GM21529 (cell line): ENCODE measurements at regions not wholly inside any gene's neighbourhood (a gene's known extent, or its start where the extent isn't known, plus 50 kb on each side); places are given as distances from the start of the nearest gene placed in this dataset.

Experiments used
- ATAC-seq: cut with Tn5 transposase; IDR thresholded peaks from one replicate; pipeline ENCODE4 v1.9.1; 2021; ENCODE audit not compliant: unreplicated experiment

DNA sequence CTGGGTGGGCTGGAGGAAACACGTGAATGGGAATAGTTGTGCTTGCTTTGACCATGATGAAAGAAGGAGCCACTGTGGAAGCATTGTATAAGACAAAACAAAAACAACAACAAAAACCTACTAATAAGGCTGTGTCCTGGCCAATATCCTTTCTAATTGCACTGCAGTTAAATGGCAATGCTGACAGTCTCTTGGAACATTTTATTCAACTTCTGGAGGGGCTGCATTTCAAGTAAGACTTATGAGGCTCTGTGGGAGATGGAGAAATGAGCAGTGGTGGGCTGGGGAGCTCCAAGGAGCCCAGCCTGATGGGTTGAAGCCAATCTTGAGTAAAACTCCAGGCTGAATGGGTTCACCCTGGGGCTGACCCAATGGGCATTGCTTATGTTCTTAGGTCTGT, 99.8 kb upstream of the ROPN1 start:
- ATAC-seq, result no peak

DNA sequence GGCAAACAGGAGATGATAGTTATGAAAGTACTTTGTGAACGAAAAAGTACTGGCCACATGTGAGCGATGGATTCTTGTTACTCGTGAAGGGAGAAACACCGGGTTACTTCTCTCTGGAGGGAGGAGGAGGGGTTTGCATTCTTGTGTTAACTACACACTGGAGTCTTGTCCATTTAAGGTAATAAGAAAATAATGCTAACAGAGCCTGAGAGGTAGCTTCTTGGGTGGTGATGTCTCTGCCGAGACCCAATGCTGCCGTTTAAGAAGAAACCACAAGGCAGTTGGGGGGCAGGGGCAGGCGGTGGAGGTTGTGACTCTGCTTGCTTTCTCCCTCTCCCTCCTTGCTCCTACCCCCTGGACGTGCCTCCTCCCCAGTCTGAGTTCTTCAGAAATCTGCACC, 100.9 kb upstream of the ROPN1 start:
- no peak for ATAC-seq

DNA sequence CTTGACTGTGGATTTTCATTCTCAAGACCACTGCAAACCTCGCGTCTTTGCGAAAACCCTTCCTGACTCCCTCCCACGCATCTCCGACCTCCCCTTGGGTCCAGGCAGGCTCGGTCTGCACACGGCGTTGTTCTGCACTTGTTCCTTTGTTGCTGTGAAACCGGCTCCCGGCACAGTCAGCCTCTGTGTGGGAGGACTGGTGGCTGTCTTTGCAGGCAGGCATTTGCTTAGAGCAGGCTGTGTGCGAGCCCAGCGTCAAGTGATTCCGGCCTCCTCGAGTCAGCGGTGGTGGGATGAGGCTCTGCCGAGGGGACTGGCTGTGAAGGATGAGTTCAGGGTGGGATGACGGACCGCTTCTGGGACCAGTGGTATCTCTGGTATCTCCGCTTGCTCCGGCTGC, 102.6 kb upstream of the ROPN1 start:
- ATAC-seq, result no peak

DNA sequence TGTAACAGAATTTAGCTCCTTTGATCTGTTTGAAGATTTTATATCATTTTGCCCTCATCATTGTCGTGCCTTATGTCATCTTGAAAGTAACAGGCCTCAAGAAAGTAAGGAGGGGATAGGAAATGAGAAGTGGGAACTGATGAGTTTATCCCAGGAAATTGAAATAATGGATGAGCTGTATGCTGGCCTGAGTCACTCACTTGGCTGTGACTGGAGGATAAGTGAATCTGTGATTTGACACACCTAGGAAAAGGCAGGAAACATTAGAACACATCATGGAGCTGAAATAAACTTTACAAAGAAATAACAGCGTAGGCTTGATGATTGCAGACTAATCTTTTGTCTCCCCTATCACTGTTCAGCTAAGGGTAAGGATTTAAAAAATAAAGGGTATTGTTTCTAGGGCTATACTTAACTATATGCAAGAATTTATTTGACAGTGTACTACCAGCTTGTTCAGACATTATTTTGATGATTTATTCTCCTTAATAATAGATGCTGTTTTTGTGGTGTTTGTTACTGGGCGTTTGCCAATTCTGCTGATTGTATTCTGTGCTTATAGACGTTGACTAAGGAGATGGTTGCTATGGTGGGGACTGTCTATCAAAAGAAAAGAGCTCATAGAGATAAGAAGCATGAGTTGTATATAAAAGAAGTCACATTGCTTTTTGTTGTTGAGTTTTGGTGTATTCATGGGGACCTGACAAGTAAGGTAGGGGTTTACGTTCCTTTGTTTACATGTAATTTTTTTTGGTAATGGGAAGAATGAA, 105.6 kb upstream of the ROPN1 start:
- ATAC-seq, result no peak

DNA sequence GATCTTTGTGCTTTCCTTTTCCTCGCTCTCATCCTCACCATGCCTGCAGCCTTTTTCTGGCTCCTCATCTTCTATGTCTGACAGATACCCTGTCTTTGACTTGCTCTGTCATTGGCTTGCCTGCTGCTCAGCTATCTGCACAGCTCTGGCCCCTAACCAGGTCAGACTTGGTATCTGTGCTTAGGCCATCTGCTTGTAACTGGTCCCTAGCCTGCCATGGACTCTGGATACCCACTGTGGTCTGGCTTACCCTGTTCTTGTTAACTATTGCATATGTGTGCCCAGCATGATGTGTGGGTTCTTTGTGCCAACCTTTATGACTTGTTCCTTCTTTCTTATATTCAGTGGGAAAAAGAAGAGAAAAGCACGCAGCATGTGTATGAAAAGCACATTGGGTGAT, 109.7 kb upstream of the ROPN1 start:
- no peak for ATAC-seq

DNA sequence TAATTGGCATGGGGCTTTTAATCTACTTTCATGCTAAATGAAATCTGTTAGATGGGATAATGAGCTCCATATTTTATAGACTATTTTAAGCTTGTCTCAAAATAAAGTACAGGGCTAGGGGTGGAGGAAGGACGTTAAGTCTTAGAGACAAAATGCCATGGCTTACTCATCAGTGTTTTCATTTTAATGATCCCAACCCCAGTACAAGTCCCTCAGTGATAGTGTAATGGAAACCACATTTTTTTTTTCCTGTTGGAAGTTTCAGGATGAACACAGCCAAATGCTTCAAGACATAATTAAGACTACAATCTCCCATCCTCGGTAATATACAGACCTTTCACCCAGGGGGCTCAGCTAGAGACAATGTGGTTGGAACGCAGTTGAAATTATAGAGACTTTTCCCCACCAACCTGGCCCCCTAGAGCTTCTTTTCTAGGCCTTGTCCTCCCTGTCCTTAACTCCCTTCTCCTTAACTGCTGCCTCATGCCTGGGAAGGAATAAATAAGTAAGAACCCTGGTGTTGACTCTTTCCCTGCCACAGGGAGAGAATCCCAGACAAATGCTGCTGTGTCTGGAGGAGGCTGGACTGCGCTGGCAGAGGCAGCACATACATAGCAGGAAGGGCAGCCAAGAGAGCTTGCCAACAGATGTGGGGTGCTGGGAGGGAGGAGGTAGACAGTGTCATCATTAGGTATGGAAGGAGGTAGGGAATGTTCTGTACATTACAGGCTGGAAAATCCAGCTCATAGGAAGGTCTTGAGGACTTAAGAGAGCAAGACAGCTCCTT, 115.4 kb upstream of the ROPN1 start:
- no peak for ATAC-seq

DNA sequence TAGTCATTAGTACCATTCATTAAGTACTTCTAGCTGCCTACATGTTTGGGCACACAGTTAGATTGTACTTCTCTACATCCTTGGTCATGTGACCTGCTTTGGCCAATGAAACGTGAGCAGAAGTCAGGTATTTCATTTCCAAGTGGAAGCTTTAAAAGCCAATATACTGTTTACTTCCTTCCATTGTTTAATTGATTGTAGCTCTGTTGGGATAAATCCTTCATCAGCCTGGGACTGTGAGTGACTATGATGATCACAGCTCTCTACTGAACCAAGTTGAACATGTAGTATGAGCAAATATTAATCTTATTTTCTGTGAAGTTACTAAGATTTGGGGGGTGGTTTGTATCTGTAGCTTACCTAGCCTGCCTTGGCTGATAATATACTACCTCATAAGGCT, 116.5 kb upstream of the ROPN1 start:
- no peak for ATAC-seq

DNA sequence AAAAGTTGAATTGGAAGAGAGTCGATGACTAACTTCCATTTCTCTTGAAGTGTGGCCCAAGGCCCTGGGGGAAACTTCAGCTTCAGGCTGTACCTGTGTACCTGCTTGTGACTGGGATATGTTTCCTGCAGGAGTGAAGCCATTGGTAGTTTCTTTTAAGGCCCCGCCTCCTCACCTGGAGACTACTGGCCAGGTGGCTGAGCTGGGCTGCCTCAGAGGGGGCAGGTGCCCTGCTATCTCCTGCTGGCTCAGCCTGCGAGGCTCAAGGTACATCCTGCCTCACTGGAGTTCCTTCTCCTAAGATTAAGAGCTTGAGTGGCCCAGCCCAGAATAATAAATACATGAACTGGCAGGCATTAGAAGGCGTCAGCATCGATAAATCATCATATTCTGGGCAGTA, 121.6 kb upstream of the ROPN1 start:
- ATAC-seq, result no peak

DNA sequence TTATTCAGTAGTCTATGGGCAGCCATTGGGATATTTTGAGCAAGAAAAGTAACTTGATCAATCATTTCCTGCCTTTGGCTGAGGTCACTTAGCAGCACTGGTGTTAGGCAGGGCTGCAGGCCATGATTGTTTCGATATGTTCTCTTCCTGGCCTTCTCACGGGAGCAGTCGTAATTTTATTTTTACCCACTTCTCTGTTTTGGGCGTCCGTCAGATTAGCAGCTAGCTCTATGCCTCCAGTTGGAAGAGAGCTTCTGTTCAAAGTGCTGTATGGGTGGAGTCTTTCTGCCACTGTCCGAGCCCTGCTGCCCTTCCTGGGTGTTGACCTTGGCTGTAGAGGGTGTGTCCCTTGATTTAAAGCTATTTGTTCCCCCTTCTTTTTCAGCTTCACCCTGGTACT, 123.4 kb upstream of the ROPN1 start:
- no peak for ATAC-seq

DNA sequence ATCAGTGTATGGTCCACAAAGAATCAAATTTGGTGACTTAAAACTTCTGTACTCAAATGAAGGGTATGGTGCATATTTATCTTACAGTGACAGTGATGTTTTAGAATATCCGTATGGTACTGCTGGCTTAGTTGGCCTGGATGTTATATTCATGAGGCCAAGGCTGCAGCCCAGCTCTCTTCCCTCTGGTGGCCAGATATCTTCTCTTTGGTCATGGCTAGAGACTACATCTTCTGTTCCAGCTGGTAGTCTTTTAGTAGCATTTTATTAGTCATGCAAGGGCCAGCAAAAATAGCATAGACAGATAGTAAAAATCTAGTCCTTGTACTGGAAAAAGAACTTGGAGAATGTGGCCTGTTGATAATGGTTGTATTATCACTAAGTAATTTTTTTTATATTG, 124.0 kb upstream of the ROPN1 start:
- ATAC-seq, result no peak

DNA sequence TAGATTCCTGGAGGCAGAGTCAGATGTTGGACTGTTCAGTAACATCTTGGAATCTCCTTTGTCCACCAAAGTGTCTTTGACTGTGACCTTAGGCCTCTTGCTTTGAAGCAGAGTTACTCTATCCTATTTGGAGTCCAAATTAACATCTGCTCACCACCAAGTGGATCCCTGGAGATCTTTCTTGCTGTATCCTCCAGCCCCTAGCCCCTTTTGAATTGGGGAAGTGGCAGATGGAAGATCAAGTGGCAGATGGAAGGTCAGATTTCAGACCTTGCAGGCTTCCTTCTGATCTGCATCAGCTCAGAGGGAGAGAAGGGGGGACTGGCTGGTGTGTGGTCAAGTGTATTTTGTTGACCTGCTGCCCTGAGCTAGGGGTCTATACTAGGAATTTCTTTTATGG, 125.0 kb upstream of the ROPN1 start:
- no peak for ATAC-seq

DNA sequence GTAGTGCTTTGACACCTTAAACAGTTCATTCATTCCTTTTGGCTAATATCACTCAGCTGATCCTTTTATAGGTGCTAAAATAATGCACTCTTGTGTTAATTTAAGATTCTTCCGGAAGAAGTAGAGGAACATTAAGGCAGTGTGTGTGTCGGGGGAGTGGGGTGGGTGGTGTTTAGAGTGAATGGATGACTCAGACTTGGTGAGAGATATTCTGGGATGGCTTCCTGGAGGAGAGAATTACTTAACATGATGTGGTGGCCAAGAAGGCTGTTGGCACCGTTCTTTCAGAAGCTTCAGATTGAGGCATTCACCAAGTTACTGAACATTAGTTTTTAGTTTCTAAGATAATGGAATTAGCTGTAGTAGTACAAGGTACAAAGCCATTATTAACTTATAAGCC, 125.6 kb upstream of the ROPN1 start:
- ATAC-seq, result no peak

DNA sequence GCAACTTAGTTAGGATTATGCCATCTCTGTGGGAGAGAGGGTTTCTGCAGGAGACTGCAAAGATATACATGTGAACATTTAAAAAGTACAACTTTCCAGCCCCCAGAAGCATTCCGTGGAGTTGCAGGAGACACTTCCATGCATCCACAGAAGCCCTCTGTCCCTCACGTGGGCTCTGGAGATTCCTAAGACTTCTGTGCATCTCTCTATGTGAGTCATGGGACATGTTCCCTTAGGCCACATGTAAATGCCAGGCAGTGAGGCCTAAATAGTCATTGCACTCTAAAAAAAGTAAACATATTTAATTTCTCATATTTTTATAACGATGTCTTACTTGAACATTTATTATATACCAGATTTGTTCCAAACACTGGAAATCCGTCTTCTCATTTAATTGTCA, 126.5 kb upstream of the ROPN1 start:
- no peak for ATAC-seq

DNA sequence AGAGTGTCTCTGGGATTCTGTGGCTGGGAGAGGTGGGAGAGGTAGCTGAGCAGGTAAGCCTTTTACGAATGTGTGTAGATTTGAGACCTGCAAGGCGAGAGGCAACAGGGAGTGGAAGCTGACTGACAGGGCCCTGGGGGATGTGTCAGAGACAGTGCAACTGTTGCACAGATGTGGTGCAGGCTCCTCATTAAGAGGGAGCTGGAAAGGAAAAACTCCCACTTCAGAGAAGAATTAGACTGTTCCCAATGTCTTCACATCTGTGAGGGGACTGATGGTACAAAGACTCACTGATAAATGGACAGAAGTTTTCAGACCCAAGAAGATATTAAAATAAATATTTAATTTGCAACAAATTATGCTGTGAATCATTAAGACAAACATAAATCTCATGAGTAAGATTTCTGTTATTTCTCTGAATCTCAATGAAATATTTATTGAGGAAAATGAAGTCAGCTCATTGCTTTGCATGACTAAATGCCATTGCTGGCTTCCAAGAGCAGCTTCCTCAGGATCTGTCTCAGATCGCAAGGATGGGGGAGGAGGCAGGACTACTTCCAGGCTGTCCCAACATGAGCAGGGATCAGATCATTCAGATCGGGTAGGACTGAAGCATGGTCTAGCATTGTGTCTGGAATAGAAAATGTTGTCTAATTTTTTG, 127.3 kb upstream of the ROPN1 start:
- ATAC-seq, result no peak

DNA sequence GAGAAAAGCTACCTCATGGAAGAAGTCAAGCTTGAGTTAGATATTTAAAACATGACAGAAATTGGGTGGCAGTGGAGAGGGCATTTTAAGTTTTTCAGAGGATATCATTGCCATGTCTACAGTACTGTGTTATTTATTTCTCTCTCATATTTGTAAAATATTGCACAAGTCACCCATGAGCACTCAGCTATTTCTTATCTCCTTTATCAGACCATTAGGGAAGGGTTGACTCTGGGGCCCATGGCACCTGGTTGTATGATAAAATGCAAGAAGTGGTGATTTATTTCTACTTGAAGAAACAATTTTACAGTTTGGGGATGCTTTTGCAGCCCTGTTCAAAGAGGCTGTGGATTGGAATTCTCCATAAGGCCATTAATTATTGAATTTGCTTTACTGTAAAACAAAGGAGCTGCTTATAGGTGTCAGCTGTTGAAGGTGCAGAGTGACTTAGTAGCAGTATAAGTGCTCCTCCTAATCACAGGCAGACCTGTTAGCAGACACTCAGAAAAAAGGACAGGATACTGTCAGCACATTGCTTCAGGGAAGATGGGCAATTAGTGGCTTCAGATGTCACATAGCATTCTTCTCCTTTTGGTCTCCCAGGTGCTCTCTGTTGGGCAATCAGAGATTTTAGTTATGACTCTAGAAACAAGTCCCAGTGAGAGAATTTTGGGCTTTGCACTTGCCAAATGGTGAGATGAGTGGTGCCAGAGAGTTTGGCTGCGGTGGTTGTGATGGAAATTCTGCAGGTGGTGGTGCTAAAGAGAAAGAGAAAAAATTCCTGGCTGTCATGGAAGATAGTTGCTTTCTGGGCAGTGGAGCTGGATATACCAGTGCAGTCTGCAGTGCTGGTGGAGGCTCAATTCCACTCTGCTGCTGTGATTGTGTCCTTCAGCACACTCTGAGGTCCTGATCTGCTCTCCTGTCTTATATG, 129.7 kb upstream of the ROPN1 start:
- ATAC-seq, result no peak

DNA sequence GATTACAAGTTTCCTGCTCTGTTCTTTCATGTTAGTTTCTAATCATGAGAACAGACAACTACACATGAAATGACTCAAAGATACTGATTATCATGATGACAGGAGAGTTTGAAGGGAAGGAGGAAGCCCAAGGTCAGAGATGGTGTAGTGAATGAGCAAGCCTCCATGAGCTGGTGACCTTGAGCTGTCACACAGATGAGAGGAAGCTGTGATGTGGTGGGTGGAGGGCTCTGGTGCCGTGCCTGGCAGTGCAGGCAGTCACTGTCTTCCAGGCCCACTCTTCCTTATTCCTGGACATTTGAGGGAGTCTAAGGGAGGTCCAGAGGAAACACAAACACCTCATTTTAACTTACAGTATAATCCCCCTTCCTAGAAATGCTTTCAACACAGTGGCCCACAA, 133.4 kb upstream of the ROPN1 start:
- no peak for ATAC-seq

DNA sequence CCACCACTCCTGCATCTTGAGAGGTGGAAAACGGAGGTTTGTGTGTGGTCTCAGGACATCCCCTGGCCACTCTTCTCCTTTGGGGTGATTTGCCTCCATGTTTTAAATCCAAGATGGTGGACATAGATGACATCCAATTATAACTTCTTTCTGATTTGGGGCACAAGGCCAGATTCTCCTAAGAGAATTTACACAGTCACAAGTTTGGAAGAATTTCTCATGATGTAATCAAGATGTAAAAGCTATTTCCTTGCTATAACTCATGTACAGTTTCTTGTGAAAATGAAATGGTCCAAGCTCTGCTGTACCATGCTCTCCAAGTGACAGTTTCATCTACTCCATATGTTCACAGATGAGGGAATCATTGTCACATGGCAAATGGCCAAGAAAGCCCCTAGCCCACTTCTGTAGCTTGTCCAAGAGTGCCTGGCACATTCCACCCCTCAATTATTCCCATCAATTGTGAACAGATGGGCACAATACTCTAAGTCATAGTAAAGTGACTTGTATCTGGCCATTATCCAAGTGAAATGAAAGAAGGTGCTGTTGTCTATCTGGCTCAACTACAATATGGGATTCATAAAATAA, 134.6 kb upstream of the ROPN1 start:
- no peak for ATAC-seq

DNA sequence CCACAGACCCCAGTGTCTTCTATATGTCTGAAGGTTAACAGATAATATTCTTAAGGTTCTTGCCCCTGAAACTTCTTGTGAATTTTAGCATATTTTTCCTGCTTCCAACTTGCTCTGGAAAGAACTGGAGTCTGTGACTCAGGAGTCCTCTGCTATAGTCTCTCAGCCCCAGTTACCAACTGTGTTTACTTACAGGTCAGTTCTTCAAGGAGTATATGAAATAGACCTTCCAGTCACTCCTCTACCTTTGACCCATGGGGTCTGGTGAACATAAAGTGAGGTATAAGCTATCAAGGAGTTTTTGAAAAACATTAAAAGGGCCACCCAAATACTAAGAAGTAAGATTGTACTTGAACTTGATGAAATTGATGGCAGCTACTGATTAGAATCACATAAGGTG, 139.2 kb upstream of the ROPN1 start:
- no peak for ATAC-seq

DNA sequence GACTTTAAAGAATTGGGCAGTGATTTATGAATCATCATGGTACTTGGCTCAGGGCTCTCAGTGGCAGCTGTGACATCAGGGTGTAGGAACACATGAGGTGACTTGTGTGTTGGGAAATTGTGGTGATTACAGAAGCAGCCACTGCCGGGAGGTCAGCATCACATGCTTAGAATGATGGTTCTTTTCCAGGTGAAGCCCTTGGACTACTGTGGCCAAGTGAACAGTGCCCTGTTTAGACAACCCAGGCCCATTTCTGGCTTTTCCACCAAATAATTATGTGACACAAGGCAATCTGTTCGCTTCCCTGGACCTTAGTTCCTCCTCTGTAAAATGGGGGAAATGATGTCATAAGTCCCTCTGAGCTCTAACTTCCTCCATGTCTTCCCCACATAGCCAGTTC, 139.7 kb upstream of the ROPN1 start:
- no peak for ATAC-seq

DNA sequence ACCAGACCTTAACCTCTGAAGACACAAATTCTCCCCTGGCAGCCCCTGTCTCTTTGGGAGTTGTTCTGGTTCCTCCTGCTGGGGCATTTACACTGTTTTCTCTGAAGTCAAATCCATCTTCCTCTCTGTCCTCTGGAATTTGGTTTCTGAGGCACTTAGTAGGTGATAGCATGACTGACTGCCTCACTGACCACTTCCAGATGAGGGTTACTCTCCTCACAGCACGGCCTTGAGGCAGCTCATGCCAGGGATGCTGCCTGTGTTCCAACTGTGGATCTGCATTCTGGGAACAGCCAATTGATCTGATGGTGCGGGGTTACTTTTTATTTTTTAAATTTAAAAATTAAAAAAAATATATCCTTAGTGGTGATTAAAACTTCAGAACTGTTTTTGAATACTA, 140.9 kb upstream of the ROPN1 start:
- ATAC-seq, result no peak
